Esophagus squamous epithelium (tissue), 5 donors: ENCODE measurements at regions not wholly inside any gene's neighbourhood (a gene's known extent, or its start where the extent isn't known, plus 50 kb on each side); places are given as distances from the start of the nearest gene placed in this dataset.

ENCODE experiments used
- DNase-seq: peaks from one replicate; lab custom pipeline; 2025; lab: John Stamatoyannopoulos, UW
- H3K27ac ChIP-seq, 4 donors: fragments of 200-600 bp; sonication (generic); one replicate each; pipeline ENCODE4 v1.5.1; 2016 to 2019; ENCODE audit warnings: mild to moderate bottlenecking in 1 of 4
- H3K27me3 ChIP-seq, 4 donors: fragments of 200-600 bp; sonication (generic); 1 replicate in 3 of 4; 2 replicates in 1 of 4; pipeline versions ENCODE4 v1.5.1 to v1.6.0; 2017 to 2021; ENCODE audit warnings: antibody characterized with exemption in 1 of 4
- H3K36me3 ChIP-seq, 3 donors: fragments of 200-600 bp; sonication (generic); one replicate each; pipeline ENCODE4 v1.5.1; 2016 to 2019
- H3K4me1 ChIP-seq, 3 donors: fragments of 200-600 bp; sonication (generic); one replicate each; pipeline ENCODE4 v1.5.1; 2017 to 2019
- H3K4me3 ChIP-seq, 4 donors: fragments of 200-600 bp; sonication (generic); 1 replicate in 3 of 4; 2 replicates in 1 of 4; pipeline ENCODE4 v1.5.1; 2016 to 2019; ENCODE audit warnings: mild to moderate bottlenecking in 2 of 4, moderate library complexity in 1 of 4
- H3K9me3 ChIP-seq, 3 donors: fragments of 200-600 bp; sonication (generic); one replicate each; pipeline ENCODE4 v1.5.1; 2016 to 2019
- POLR2A ChIP-seq, 4 donors: fragments of 450-650 bp; IDR thresholded peaks; one replicate each; pipeline ENCODE4 v1.6.1; 2017; ENCODE audit warnings: antibody characterized with exemption in 4 of 4, mild to moderate bottlenecking in 4 of 4, moderate library complexity in 3 of 4
- WGBS, 2 donors: methylation state at CpG; one replicate each; pipeline ENCODE4 v1.1.5; 2018; 5-methylcytosine and 5-hydroxymethylcytosine counted together
- intact Hi-C: fragments of 100-400 bp; cut with DNase I; formaldehyde crosslinking; loops from one replicate; pipeline ENCODE4 v1.15.0; 2022
- TF ChIP-seq, protein P1 (sequence below), 6 experiments: fragments of 450-650 bp in 4 of 6; fragments of 200-600 bp in 2 of 6; sonication (generic) in 2 of 6; IDR thresholded peaks; one replicate each; pipeline ENCODE4 v1.5.1; 2016 to 2019; ENCODE audit warnings: antibody characterized with exemption in 6 of 6, mild to moderate bottlenecking in 4 of 6, moderate library complexity in 4 of 6
- donor health status: DM: yes; HTN: yes; CAD: no.

DNA sequence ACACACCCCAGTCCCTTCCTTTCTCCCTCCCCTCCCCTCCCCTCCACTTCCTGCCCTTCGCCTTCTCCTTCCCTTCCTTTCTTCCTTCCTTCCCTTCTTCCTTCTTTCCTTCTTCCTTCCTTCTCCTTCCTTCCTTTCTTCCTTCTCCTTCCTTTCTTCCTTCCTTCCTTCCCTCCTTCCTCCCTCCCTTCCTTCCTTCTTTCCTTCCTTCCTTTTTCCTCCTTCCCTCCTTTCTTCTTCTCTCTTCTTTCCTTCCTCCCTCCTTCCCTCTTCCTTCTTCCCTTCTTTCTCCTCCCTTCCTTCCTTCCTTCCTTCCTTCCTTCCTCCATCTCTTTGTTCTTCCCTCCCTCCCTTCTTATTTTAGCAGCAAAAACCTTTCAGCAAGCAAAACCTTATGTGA lies 162.1 kb downstream of the EFNB1 start:
- WGBS, 2 donors: 36 to 67% methylated on average over 1 of the region's 1 CpG
- TF ChIP-seq, protein P1, sequence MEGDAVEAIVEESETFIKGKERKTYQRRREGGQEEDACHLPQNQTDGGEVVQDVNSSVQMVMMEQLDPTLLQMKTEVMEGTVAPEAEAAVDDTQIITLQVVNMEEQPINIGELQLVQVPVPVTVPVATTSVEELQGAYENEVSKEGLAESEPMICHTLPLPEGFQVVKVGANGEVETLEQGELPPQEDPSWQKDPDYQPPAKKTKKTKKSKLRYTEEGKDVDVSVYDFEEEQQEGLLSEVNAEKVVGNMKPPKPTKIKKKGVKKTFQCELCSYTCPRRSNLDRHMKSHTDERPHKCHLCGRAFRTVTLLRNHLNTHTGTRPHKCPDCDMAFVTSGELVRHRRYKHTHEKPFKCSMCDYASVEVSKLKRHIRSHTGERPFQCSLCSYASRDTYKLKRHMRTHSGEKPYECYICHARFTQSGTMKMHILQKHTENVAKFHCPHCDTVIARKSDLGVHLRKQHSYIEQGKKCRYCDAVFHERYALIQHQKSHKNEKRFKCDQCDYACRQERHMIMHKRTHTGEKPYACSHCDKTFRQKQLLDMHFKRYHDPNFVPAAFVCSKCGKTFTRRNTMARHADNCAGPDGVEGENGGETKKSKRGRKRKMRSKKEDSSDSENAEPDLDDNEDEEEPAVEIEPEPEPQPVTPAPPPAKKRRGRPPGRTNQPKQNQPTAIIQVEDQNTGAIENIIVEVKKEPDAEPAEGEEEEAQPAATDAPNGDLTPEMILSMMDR (IDR thresholded peaks at IDR 0.05): no peak
- no peak for TF ChIP-seq POLR2A (IDR thresholded peaks at IDR 0.05)
- H3K36me3 ChIP-seq: no peaks in the 10 kb centered on the region
- H3K4me3 ChIP-seq: no peak overlapping the region
- H3K4me1 ChIP-seq: peaks cover 0 to 23% (median 13%) of the 10 kb centered on the region in 3 donors
- H3K27ac ChIP-seq: no peak overlapping the region
- H3K27me3 ChIP-seq: no peaks in the 10 kb centered on the region
- intact Hi-C loops: no loop called here
- DNase-seq: no peak
- H3K9me3 ChIP-seq: no peaks in the 10 kb centered on the region

DNA sequence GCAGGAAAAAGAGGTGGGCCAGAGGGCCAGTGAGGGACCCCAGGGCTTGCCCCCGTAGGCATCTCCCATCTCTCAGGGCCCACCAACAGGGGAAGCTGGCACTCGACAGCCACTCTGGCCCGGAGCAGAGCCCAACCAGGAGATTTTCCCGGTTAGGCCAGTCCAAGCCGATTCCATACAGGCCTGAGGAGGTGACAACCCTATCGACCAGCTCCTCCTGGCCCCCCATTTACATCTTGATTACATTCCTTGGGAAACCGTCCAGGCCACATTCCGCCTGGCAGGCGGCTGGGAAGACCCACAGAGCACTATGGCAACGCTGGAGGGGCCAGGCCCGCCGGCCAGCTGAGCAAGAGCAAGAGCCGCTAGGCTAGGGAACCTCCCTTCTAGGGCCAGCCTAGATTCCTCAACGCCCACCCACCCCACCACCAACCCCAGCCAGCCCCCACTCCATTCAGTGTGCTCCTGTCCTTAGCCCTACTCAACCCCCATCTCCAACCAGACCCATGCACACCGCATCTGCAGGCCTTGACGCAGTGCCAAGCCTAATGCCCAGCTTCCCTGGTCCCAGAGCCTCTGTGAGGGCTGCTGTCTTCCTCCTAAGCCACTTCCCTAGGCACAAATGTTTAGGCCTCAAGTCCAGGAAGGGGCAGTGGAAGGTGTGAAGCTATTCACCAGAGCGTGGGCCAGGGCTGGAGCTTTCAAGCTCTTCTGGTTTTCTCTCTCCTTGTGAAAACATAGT lies 161.2 kb downstream of the EFNB1 start:
- no peak for DNase-seq
- Histone ChIP-seq H3K4me1 (peaks cover 0 to 14% (median 6%) of the 10 kb centered on the region in 3 donors), H3K27ac (peak overlapping the region in 1 of 4 donors; percentile 18), H3K4me3 (no peak overlapping the region), H3K27me3 (no peaks in the 10 kb centered on the region), H3K36me3 (no peaks in the 10 kb centered on the region), H3K9me3 (no peaks in the 10 kb centered on the region)
- 28 to 83% methylated on average over 1 to 7 of the region's 17 CpGs for WGBS, 2 donors
- TF ChIP-seq POLR2A (IDR thresholded peaks at IDR 0.05): no peak
- TF ChIP-seq, protein P1 (IDR thresholded peaks at IDR 0.05): no peak
- intact Hi-C loops: no loop called here

DNA sequence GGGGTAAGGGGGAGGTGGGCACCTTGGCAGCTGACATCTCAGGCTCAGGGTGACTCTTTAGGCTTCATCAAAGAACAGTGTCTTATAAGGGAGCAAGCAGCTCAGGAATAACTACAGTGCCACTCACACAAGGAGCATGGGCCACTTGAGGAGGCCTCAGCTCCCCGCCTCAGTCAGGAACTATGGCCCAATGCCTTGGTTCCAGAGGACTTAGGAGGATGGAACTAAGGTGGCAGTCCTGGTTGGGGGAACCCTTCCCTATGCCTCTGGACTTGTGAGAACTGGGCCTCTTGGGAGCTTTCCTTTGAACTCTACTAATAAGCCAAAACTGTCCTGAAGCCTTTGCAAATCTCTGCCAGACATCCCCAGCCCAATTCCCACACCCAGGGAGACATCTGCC lies 160.6 kb downstream of the EFNB1 start:
- WGBS, 2 donors: no CpG with 5 or more reads among the region's 1 CpG
- no peak for DNase-seq
- H3K36me3 ChIP-seq: no peaks in the 10 kb centered on the region
- no peaks in the 10 kb centered on the region for H3K9me3 ChIP-seq
- TF ChIP-seq POLR2A (IDR thresholded peaks at IDR 0.05): no peak
- TF ChIP-seq, protein P1 (IDR thresholded peaks at IDR 0.05): no peak
- no peak overlapping the region for H3K4me3 ChIP-seq
- peak overlapping the region in 1 of 4 donors; percentile 18 for H3K27ac ChIP-seq
- intact Hi-C loops: no loop called here
- no peaks in the 10 kb centered on the region for H3K27me3 ChIP-seq
- peaks cover 0 to 12% (median 6%) of the 10 kb centered on the region in 3 donors for H3K4me1 ChIP-seq

DNA sequence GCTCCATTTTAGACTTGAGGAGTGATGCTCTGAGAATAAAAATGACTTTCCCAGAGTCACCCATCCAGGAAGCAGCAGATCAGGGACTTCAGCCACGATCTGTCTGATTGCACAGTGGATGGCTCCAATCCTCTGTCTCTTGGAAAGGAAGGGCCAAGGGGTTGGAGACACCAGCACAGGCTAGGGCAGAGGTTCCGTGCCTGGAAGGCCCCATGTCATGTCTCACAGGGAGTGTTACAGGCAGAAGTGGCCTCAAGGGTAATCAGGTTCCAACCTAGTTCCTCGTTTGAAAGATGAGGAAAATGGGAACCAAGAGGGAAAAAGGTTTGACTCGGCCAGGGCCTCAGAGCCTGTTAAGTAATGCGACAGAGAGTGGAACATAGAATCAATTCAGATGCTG lies 160.0 kb downstream of the EFNB1 start:
- no peak overlapping the region for H3K4me3 ChIP-seq
- H3K36me3 ChIP-seq: no peaks in the 10 kb centered on the region
- H3K9me3 ChIP-seq: no peaks in the 10 kb centered on the region
- DNase-seq: no peak
- 0 to 70% methylated on average over 1 to 4 of the region's 5 CpGs for WGBS, 2 donors
- no peak overlapping the region for H3K27ac ChIP-seq
- no peaks in the 10 kb centered on the region for H3K27me3 ChIP-seq
- H3K4me1 ChIP-seq: peaks cover 0 to 12% (median 6%) of the 10 kb centered on the region in 3 donors
- intact Hi-C loops: no loop called here
- TF ChIP-seq POLR2A (IDR thresholded peaks at IDR 0.05): no peak
- TF ChIP-seq, protein P1 (IDR thresholded peaks at IDR 0.05): no peak

DNA sequence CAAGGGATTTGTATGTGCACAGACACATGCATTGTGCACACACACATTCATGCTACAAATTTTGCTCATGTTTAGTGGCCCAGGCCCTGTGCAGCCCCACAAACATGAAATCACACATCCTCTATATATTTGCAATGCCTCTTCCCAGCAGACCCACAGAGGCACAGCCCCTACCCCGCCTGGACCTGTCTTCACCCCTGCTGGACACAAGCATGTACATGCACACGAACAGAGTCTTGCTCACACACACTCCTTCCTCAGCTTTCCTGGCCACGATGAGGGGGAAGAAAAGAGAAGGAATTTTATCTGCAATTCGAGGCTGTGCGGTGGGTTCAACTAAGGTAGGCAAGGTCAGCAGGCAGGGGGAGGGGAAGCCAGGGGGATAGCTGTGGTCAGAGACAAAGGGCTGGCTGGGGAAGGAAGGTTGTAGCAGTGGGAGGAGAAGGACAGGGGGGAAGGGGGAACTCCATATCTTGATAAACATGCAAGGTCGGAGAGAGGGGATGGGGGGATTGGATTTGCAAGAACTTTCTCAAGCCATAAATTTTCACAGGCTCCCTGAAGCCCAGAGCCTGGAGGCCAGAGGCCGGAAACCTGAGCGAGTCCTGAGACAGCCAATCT lies 156.4 kb downstream of the EFNB1 start:
- Histone ChIP-seq H3K9me3 (no peaks in the 10 kb centered on the region), H3K4me3 (no peak overlapping the region), H3K27ac (no peak overlapping the region), H3K27me3 (no peaks in the 10 kb centered on the region), H3K36me3 (no peaks in the 10 kb centered on the region), H3K4me1 (peaks cover 0 to 6% (median 1%) of the 10 kb centered on the region in 3 donors)
- no peak for TF ChIP-seq POLR2A (IDR thresholded peaks at IDR 0.05)
- TF ChIP-seq, protein P1 (IDR thresholded peaks at IDR 0.05): no peak
- DNase-seq: no peak
- WGBS, 2 donors: 56 to 100% methylated on average over 3 to 6 of the region's 8 CpGs
- intact Hi-C loops: no loop called here
